Spleen (tissue), 7 donors: ENCODE measurements at regions not wholly inside any gene's neighbourhood (a gene's known extent, or its start where the extent isn't known, plus 50 kb on each side); places are given as distances from the start of the nearest gene placed in this dataset.

Source experiments
- POLR2A ChIP-seq, 3 donors: fragments of 450-650 bp; IDR thresholded peaks; one replicate each; pipeline ENCODE4 v1.5.1; 2017; ENCODE audit warnings: antibody characterized with exemption in 3 of 3, mild to moderate bottlenecking in 1 of 3
- POLR2AphosphoS5 ChIP-seq, 3 donors: sonication (generic); formaldehyde crosslinking; IDR thresholded peaks; one replicate each; pipeline ENCODE4 v1.5.1; 2017; ENCODE audit warnings: antibody characterized with exemption in 3 of 3
- TF ChIP-seq, protein P1 (sequence below), 11 experiments: fragments of 200-600 bp in 7 of 11; fragments of 450-650 bp in 4 of 11; sonication (generic) in 4 of 11; IDR thresholded peaks in 8 of 11; conservative IDR thresholded peaks in 3 of 11; 1 replicate in 7 of 11; 2 replicates in 4 of 11; pipeline versions ENCODE4 v1.4.0 to v1.8.0; 2016 to 2021; ENCODE audit warnings: antibody characterized with exemption in 11 of 11, inconsistent platforms in 4 of 11, mild to moderate bottlenecking in 1 of 11
- donor health status: DM: no; HTN: no; CAD: no; lungs with moderate emphysema.
- donor health status: DM: no; HTN: no; CAD: no.
- donor health status: DM: no; HTN: no; CAD: no.

DNA sequence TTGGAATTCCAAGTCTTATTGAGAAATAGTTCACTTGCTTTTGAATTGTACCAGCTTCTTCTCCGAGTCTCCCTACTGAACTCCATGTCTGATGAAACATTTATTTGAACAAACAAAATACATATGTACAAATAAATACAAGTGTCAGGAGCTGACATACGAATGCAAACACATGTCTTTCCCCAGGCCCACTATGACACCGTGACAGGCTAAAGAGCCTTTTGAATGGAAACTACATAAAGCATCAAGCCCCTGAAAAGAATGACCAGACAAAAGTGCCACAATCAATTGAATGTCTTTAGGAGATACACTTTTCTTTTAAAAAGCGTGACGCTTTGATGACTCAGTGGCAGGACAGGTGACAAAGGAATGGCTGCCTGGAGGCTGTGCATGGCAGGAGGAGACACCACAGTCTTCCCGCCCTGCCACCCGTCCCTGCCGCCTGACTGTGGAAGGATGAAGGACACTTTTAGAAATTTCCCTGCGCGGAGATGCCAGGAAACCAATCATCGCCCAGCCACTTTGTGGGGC lies 112.4 kb upstream of the BNC2 start:
- TF ChIP-seq, protein P1, sequence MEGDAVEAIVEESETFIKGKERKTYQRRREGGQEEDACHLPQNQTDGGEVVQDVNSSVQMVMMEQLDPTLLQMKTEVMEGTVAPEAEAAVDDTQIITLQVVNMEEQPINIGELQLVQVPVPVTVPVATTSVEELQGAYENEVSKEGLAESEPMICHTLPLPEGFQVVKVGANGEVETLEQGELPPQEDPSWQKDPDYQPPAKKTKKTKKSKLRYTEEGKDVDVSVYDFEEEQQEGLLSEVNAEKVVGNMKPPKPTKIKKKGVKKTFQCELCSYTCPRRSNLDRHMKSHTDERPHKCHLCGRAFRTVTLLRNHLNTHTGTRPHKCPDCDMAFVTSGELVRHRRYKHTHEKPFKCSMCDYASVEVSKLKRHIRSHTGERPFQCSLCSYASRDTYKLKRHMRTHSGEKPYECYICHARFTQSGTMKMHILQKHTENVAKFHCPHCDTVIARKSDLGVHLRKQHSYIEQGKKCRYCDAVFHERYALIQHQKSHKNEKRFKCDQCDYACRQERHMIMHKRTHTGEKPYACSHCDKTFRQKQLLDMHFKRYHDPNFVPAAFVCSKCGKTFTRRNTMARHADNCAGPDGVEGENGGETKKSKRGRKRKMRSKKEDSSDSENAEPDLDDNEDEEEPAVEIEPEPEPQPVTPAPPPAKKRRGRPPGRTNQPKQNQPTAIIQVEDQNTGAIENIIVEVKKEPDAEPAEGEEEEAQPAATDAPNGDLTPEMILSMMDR (IDR thresholded peaks at IDR 0.05 in 8 of 11, conservative IDR thresholded peaks at IDR 0.05 in 3 of 11): no peak
- TF ChIP-seq POLR2A (IDR thresholded peaks at IDR 0.05) (no peak), POLR2AphosphoS5 (IDR thresholded peaks at IDR 0.05) (no peak)
